Keratinocyte (primary cell): ENCODE measurements at regions not wholly inside any gene's neighbourhood (a gene's known extent, or its start where the extent isn't known, plus 50 kb on each side); places are given as distances from the start of the nearest gene placed in this dataset.

Experiments used
- DNase-seq: peaks from one replicate; pipeline ENCODE4 v3.0.0-alpha.2; 2011; ENCODE audit warnings: low read depth, missing footprints, low spot score
- FAIRE-seq: peaks from 2 replicates; lab custom pipeline; 2011; peaks lifted over from hg19 to GRCh38; lab: Jason Lieb, UNC
- H2AFZ ChIP-seq: 2 replicates; pipeline ENCODE4 v1.6.0; 2012; ENCODE audit warnings: low read length, control low read depth, inconsistent platforms; ENCODE audit not compliant: control insufficient read depth
- H3K27ac ChIP-seq: 2 replicates; pipeline ENCODE4 v1.5.1; 2011; ENCODE audit warnings: low read length; ENCODE audit not compliant: control insufficient read depth, insufficient read depth
- H3K27me3 ChIP-seq: 3 replicates; pipeline ENCODE4 v1.6.0; 2011; ENCODE audit warnings: low read length; ENCODE audit not compliant: control insufficient read depth, insufficient read depth; ENCODE audit errors: extremely low read depth
- H3K36me3 ChIP-seq, 2 experiments: 2 replicates in 1 of 2; 3 replicates in 1 of 2; pipeline ENCODE4 v1.5.1; 2011; ENCODE audit warnings: low read length in 2 of 2, mild to moderate bottlenecking in 1 of 2; ENCODE audit not compliant: control insufficient read depth in 2 of 2, insufficient read depth in 2 of 2; ENCODE audit errors: extremely low read depth in 1 of 2
- H3K4me1 ChIP-seq: 3 replicates; pipeline ENCODE4 v1.5.1; 2011; ENCODE audit warnings: low read length; ENCODE audit not compliant: control insufficient read depth, insufficient read depth; ENCODE audit errors: extremely low read depth
- H3K4me2 ChIP-seq: 3 replicates; pipeline ENCODE4 v1.6.0; 2011; ENCODE audit warnings: low read depth, low read length; ENCODE audit not compliant: control insufficient read depth, insufficient read depth; ENCODE audit errors: extremely low read depth
- H3K4me3 ChIP-seq, 3 experiments: fragments of 200-600 bp in 1 of 3; sonication (generic) in 1 of 3; 2 replicates in 2 of 3; 3 replicates in 1 of 3; pipeline ENCODE4 v1.5.1; 2011 to 2016; ENCODE audit warnings: low read length in 3 of 3, mild to moderate bottlenecking in 3 of 3, control low read depth in 2 of 3, inconsistent platforms in 1 of 3, low read depth in 1 of 3, mixed read lengths in 1 of 3, mixed run types in 1 of 3, moderate library complexity in 1 of 3; ENCODE audit not compliant: control insufficient read depth in 2 of 3, insufficient read depth in 2 of 3; ENCODE audit errors: extremely low read depth in 1 of 3
- H3K79me2 ChIP-seq: 2 replicates; pipeline ENCODE4 v1.6.0; 2012; ENCODE audit warnings: low read length; ENCODE audit not compliant: control insufficient read depth, insufficient read depth
- H3K9ac ChIP-seq: 3 replicates; pipeline ENCODE4 v1.6.0; 2011; ENCODE audit warnings: low read length; ENCODE audit not compliant: control insufficient read depth, insufficient read depth; ENCODE audit errors: extremely low read depth
- H3K9me1 ChIP-seq: 3 replicates; pipeline ENCODE4 v1.6.0; 2011; ENCODE audit warnings: low read length; ENCODE audit not compliant: control insufficient read depth, insufficient read depth; ENCODE audit errors: extremely low read depth
- H3K9me3 ChIP-seq: 2 replicates; pipeline ENCODE4 v1.5.1; 2012; ENCODE audit warnings: low read depth, low read length; ENCODE audit not compliant: control insufficient read depth
- H4K20me1 ChIP-seq: 3 replicates; pipeline ENCODE4 v1.6.0; 2011; ENCODE audit warnings: low read length; ENCODE audit not compliant: control insufficient read depth, insufficient read depth; ENCODE audit errors: extremely low read depth
- CTCF ChIP-seq, 3 experiments: IDR thresholded peaks in 1 of 3; conservative IDR thresholded peaks in 1 of 3; optimal IDR thresholded peaks in 1 of 3; 2 replicates in 2 of 3; 3 replicates in 1 of 3; pipeline versions ENCODE3 to v1.5.1; 2011; ENCODE audit warnings: low read length in 3 of 3, mild to moderate bottlenecking in 3 of 3, moderate library complexity in 2 of 3, control low read depth in 1 of 3, inconsistent platforms in 1 of 3; ENCODE audit not compliant: insufficient read depth in 2 of 3; ENCODE audit errors: extremely low read depth in 1 of 3
- EZH2 ChIP-seq: IDR thresholded peaks from one replicate; pipeline ENCODE4 v1.6.1; 2012; ENCODE audit warnings: inconsistent platforms, mild to moderate bottlenecking, low read length, moderate library complexity
- dilution Hi-C: fragments of 300-500 bp; cut with MboI; formaldehyde crosslinking; loops from one replicate; pipeline ENCODE4 v1.7.0; 2020; ENCODE audit warnings: low sequenced_read_pairs; ENCODE audit not compliant: extremely low pct_ligation_motif_present

- no peaks in the 10 kb centered on the region for H3K27me3 ChIP-seq
- no peak for FAIRE-seq
- dilution Hi-C loops: no loop called here
Measured at GRCh38 chr2:121855510-121855909, 100.1 kb downstream of the TSN start.

GRCh38 chr2:121856360-121856759 lies 100.9 kb downstream of the TSN start:
- Histone ChIP-seq H3K9ac (no peak overlapping the region), H3K27me3 (no peaks in the 10 kb centered on the region), H3K4me3 (no peak overlapping the region), H4K20me1 (no peaks in the 10 kb centered on the region), H2AFZ (no peak overlapping the region), H3K79me2 (no peaks in the 10 kb centered on the region), H3K9me1 (no peaks in the 10 kb centered on the region), H3K4me2 (no peak overlapping the region), H3K36me3 (no peaks in the 10 kb centered on the region), H3K27ac (no peak overlapping the region), H3K9me3 (no peaks in the 10 kb centered on the region), H3K4me1 (no peaks in the 10 kb centered on the region)
- TF ChIP-seq EZH2 (no peak), CTCF (optimal IDR thresholded peaks at IDR 0.05 in 1 of 3, IDR thresholded peaks at IDR 0.05 in 1 of 3, conservative IDR thresholded peaks at IDR 0.05 in 1 of 3; ENCODE audit: extremely low read depth in 1 of 3, insufficient read depth in 2 of 3, low read length in 3 of 3) (no peak)
- FAIRE-seq: no peak
- DNase-seq: no peak
- dilution Hi-C loops: no loop called here

More at GRCh38 chr2:121855510-121855909, 100.1 kb downstream of the TSN start:
- H3K79me2 ChIP-seq: no peaks in the 10 kb centered on the region
- no peak overlapping the region for H3K4me2 ChIP-seq
- no peaks in the 10 kb centered on the region for H4K20me1 ChIP-seq
- no peak overlapping the region for H3K27ac ChIP-seq
- H3K9me1 ChIP-seq: no peaks in the 10 kb centered on the region
- H3K4me1 ChIP-seq: no peaks in the 10 kb centered on the region
- H3K9ac ChIP-seq: no peak overlapping the region
- TF ChIP-seq EZH2 (no peak), CTCF (optimal IDR thresholded peaks at IDR 0.05 in 1 of 3, IDR thresholded peaks at IDR 0.05 in 1 of 3, conservative IDR thresholded peaks at IDR 0.05 in 1 of 3; ENCODE audit: extremely low read depth in 1 of 3, insufficient read depth in 2 of 3, low read length in 3 of 3) (no peak)
- no peak for DNase-seq
- H3K4me3 ChIP-seq: no peak overlapping the region
- H3K9me3 ChIP-seq: no peaks in the 10 kb centered on the region
- no peak overlapping the region for H2AFZ ChIP-seq
- no peaks in the 10 kb centered on the region for H3K36me3 ChIP-seq
